ENCODE measurements at regions not wholly inside any gene's neighbourhood (a gene's known extent, or its start where the extent isn't known, plus 50 kb on each side); places are given as distances from the start of the nearest gene placed in this dataset.
"Not testable (repeated sequence)": the region's sequence is repeated elsewhere in the genome, so short reads cannot be mapped to it uniquely, and the experiment has no call there.

- TF ChIP-seq ATF3 (IDR thresholded peaks at IDR 0.05): no peak
- no peak for TF ChIP-seq ZBTB33 (IDR thresholded peaks at IDR 0.05; ENCODE audit: extremely low read depth, insufficient replicate concordance, low read length)
- no peak for TF ChIP-seq FOSL1 (IDR thresholded peaks at IDR 0.05; ENCODE audit: low read depth)
- no peak for ATAC-seq
- H3K9me3 ChIP-seq (ENCODE audit: control insufficient read depth in 1 of 2, insufficient read depth in 1 of 2, low read depth in 1 of 2, low read length in 2 of 2): no peaks in the 10 kb centered on the region
- no peaks in the 10 kb centered on the region for H3K9me2 ChIP-seq (ENCODE audit: insufficient read depth)
- BruUV-seq (replicated peaks): no TSS peak
- no peaks in the 10 kb centered on the region for H3K4me1 ChIP-seq (ENCODE audit: control insufficient read depth in 1 of 2, insufficient read depth in 2 of 2, low read length in 2 of 2)
- H3K4me3 ChIP-seq (replicated peaks in 1 of 2; ENCODE audit: low read depth in 1 of 2, low read length in 2 of 2): no peak overlapping the region
- intact Hi-C loops (cut with micrococcal nuclease): no loop called here
- RAD21 ChIA-PET (ENCODE audit: low non-redundant PET in 1 of 2, low total read pairs in 2 of 2, uncharacterized antibody in 2 of 2, unreplicated experiment in 2 of 2): no interaction called here
- CTCF ChIA-PET: no interaction called here
- no peak for DNase-seq (ENCODE audit: low read depth, low spot score)
- no peaks in the 10 kb centered on the region for H3K27me3 ChIP-seq (ENCODE audit: insufficient read depth, low read length)
- no peak overlapping the region for H3K9ac ChIP-seq (ENCODE audit: low read length)
- no peaks in the 10 kb centered on the region for H3K36me3 ChIP-seq (ENCODE audit: control insufficient read depth in 1 of 2, insufficient read depth in 2 of 2, low read length in 2 of 2)
- no peak overlapping the region for H3K4me2 ChIP-seq (ENCODE audit: low read length)
- POLR2A ChIA-PET: no interaction called here
- no peaks in the 10 kb centered on the region for H3K79me2 ChIP-seq (ENCODE audit: insufficient read depth, low read length)
- H4K20me1 ChIP-seq (ENCODE audit: insufficient read depth): no peaks in the 10 kb centered on the region
- H2AFZ ChIP-seq (ENCODE audit: low read depth, low read length, poor library complexity, severe bottlenecking): no peak overlapping the region
- H3K27ac ChIP-seq (ENCODE audit: low read depth, low read length): no peak overlapping the region
These were observed 138.4 kb upstream of the PLD5 start for GRCh38 chr1:242662886-242663285.

GRCh38 chr1:242653772-242654171, 129.3 kb upstream of the PLD5 start:
- H3K9me2 ChIP-seq (ENCODE audit: insufficient read depth); H3K4me2 ChIP-seq (ENCODE audit: low read length); BruUV-seq (replicated peaks); H3K36me3 ChIP-seq (ENCODE audit: control insufficient read depth in 1 of 2, insufficient read depth in 2 of 2, low read length in 2 of 2); H3K9me3 ChIP-seq (ENCODE audit: control insufficient read depth in 1 of 2, insufficient read depth in 1 of 2, low read depth in 1 of 2, low read length in 2 of 2); ATAC-seq; H3K9ac ChIP-seq (ENCODE audit: low read length); H3K79me2 ChIP-seq (ENCODE audit: insufficient read depth, low read length); H3K27ac ChIP-seq (ENCODE audit: low read depth, low read length); H3K4me3 ChIP-seq (replicated peaks in 1 of 2; ENCODE audit: low read depth in 1 of 2, low read length in 2 of 2); H4K20me1 ChIP-seq (ENCODE audit: insufficient read depth); CTCF ChIA-PET; H3K4me1 ChIP-seq (ENCODE audit: control insufficient read depth in 1 of 2, insufficient read depth in 2 of 2, low read length in 2 of 2); H3K27me3 ChIP-seq (ENCODE audit: insufficient read depth, low read length); DNase-seq (ENCODE audit: low read depth, low spot score); POLR2A ChIA-PET; RAD21 ChIA-PET (ENCODE audit: low non-redundant PET in 1 of 2, low total read pairs in 2 of 2, uncharacterized antibody in 2 of 2, unreplicated experiment in 2 of 2); H2AFZ ChIP-seq (ENCODE audit: low read depth, low read length, poor library complexity, severe bottlenecking): not testable (repeated sequence)
- intact Hi-C loops (cut with micrococcal nuclease): loop anchor here (5.0 kb wide), 1 partner anchor 674 kb away; no protein-coding TSS in a partner anchor
